H9 (cell line): ENCODE measurements at regions not wholly inside any gene's neighbourhood (a gene's known extent, or its start where the extent isn't known, plus 50 kb on each side); places are given as distances from the start of the nearest gene placed in this dataset.

Experiments used
- DNase-seq: peaks from one replicate; pipeline ENCODE4 v3.0.0-alpha.2; 2017
- H2AFZ ChIP-seq: one replicate; pipeline ENCODE4 v1.6.1; 2013; ENCODE audit warnings: mild to moderate bottlenecking, low read length, control low read depth, moderate library complexity
- H2AK5ac ChIP-seq: 2 replicates; pipeline ENCODE4 v1.6.1; 2013; ENCODE audit warnings: low read length, control low read depth, mixed read lengths; ENCODE audit not compliant: insufficient read length
- H2BK120ac ChIP-seq: one replicate; pipeline ENCODE4 v1.6.1; 2013; ENCODE audit warnings: low read depth, mild to moderate bottlenecking, low read length, control low read depth, inconsistent platforms; ENCODE audit not compliant: poor library complexity, severe bottlenecking
- H2BK12ac ChIP-seq: 2 replicates; pipeline ENCODE4 v1.6.1; 2013; ENCODE audit warnings: low read length, control low read depth, mixed read lengths, low read depth; ENCODE audit not compliant: insufficient read length
- H2BK15ac ChIP-seq: 2 replicates; pipeline ENCODE4 v1.6.1; 2013; ENCODE audit warnings: low read depth, low read length, control low read depth
- H2BK20ac ChIP-seq: one replicate; pipeline ENCODE4 v1.6.1; 2013; ENCODE audit warnings: low read depth, mild to moderate bottlenecking, low read length, control low read depth, inconsistent platforms; ENCODE audit not compliant: poor library complexity, severe bottlenecking
- H2BK5ac ChIP-seq: 2 replicates; pipeline ENCODE4 v1.6.1; 2013; ENCODE audit warnings: low read length, control low read depth, mixed read lengths; ENCODE audit not compliant: insufficient read length
- H3K14ac ChIP-seq: 2 replicates; pipeline ENCODE4 v1.6.1; 2013; ENCODE audit warnings: low read length, control low read depth; ENCODE audit not compliant: insufficient read depth
- H3K18ac ChIP-seq: 2 replicates; pipeline ENCODE4 v1.6.1; 2013; ENCODE audit warnings: low read depth, mild to moderate bottlenecking, mixed read lengths, low read length, control low read depth; ENCODE audit not compliant: insufficient read length
- H3K23ac ChIP-seq: 2 replicates; pipeline ENCODE4 v1.6.1; 2013; ENCODE audit warnings: low read length, control low read depth, mixed read lengths, low read depth; ENCODE audit not compliant: insufficient read length
- H3K23me2 ChIP-seq: 2 replicates; pipeline ENCODE4 v1.6.1; 2013; ENCODE audit warnings: low read depth, mild to moderate bottlenecking, mixed read lengths, low read length, control low read depth; ENCODE audit not compliant: insufficient read length, poor library complexity, severe bottlenecking
- H3K27ac ChIP-seq: 2 replicates; pipeline ENCODE4 v1.5.1; 2013; ENCODE audit warnings: low read length, control low read depth, mixed read lengths, low read depth; ENCODE audit not compliant: insufficient read length
- H3K27me3 ChIP-seq: 2 replicates; pipeline ENCODE4 v1.6.1; 2013; ENCODE audit warnings: low read length, control low read depth, inconsistent platforms; ENCODE audit not compliant: insufficient read depth
- H3K4ac ChIP-seq: 2 replicates; pipeline ENCODE4 v1.6.1; 2013; ENCODE audit warnings: low read depth, mild to moderate bottlenecking, control low read depth, inconsistent platforms, low read length, moderate library complexity
- H3K4me1 ChIP-seq: 2 replicates; pipeline ENCODE4 v1.6.1; 2013; ENCODE audit warnings: low read length, control low read depth, inconsistent platforms; ENCODE audit not compliant: insufficient read depth
- H3K4me2 ChIP-seq: 2 replicates; pipeline ENCODE4 v1.6.1; 2013; ENCODE audit warnings: low read length, control low read depth, mixed read lengths; ENCODE audit not compliant: insufficient read length, insufficient read depth
- H3K56ac ChIP-seq: 2 replicates; pipeline ENCODE4 v1.6.1; 2013; ENCODE audit warnings: low read depth, mild to moderate bottlenecking, mixed read lengths, low read length, control low read depth; ENCODE audit not compliant: insufficient read length
- H3K79me1 ChIP-seq: 2 replicates; pipeline ENCODE4 v1.6.1; 2013; ENCODE audit warnings: low read depth, mild to moderate bottlenecking, moderate library complexity, low read length, control low read depth, inconsistent platforms; ENCODE audit not compliant: insufficient read depth, poor library complexity, severe bottlenecking
- H3K79me2 ChIP-seq: 2 replicates; pipeline ENCODE4 v1.6.1; 2013; ENCODE audit warnings: low read length, control low read depth, inconsistent platforms; ENCODE audit not compliant: insufficient read depth
- H3K9ac ChIP-seq: 2 replicates; pipeline ENCODE4 v1.6.1; 2013; ENCODE audit warnings: low read length, control low read depth, mixed read lengths; ENCODE audit not compliant: insufficient read length; ENCODE audit errors: extremely low read depth
- H3K9me3 ChIP-seq: one replicate; pipeline ENCODE4 v1.6.1; 2013; ENCODE audit warnings: low read depth, low read length, inconsistent platforms; ENCODE audit not compliant: control insufficient read depth
- H3T11ph ChIP-seq: one replicate; pipeline ENCODE4 v1.6.1; 2013; ENCODE audit warnings: mild to moderate bottlenecking, low read length, control low read depth, inconsistent platforms
- H4K20me1 ChIP-seq: one replicate; pipeline ENCODE4 v1.6.1; 2013; ENCODE audit not compliant: control insufficient read depth, insufficient read length, insufficient read depth
- H4K5ac ChIP-seq: 2 replicates; pipeline ENCODE4 v1.6.1; 2013; ENCODE audit warnings: low read depth, mild to moderate bottlenecking, mixed read lengths, low read length, control low read depth; ENCODE audit not compliant: insufficient read length
- H4K8ac ChIP-seq: replicated peaks from 2 replicates; pipeline ENCODE4 v1.6.1; 2013; ENCODE audit warnings: low read length, control low read depth, mixed read lengths, low read depth; ENCODE audit not compliant: insufficient read length
- H4K91ac ChIP-seq: 2 replicates; pipeline ENCODE4 v1.6.1; 2013; ENCODE audit warnings: low read depth, mild to moderate bottlenecking, moderate library complexity, mixed read lengths, low read length, control low read depth; ENCODE audit not compliant: insufficient read length
- H3K27ac Mint-ChIP-seq, 3 experiments: 2 replicates in 2 of 3; 3 replicates in 1 of 3; pipeline ENCODE4 v1.8.0; 2020 to 2021; ENCODE audit warnings: mixed read lengths in 3 of 3, mild to moderate bottlenecking in 1 of 3, moderate library complexity in 1 of 3
- H3K27me3 Mint-ChIP-seq: 2 replicates; pipeline ENCODE4 v1.8.0; 2021; ENCODE audit warnings: low read depth, mild to moderate bottlenecking, moderate library complexity, mixed read lengths
- H3K36me3 Mint-ChIP-seq, 3 experiments: 2 replicates in 2 of 3; 3 replicates in 1 of 3; pipeline ENCODE4 v1.8.0; 2020 to 2021; ENCODE audit warnings: low read depth in 3 of 3, mixed read lengths in 3 of 3; ENCODE audit not compliant: insufficient read depth in 1 of 3
- H3K4me1 Mint-ChIP-seq, 2 experiments: 2 replicates each; pipeline ENCODE4 v1.8.0; 2020; ENCODE audit warnings: mixed read lengths in 2 of 2
- H3K4me3 Mint-ChIP-seq, 2 experiments: 2 replicates in 1 of 2; 3 replicates in 1 of 2; pipeline ENCODE4 v1.8.0; 2020 to 2021; ENCODE audit warnings: mild to moderate bottlenecking in 2 of 2, mixed read lengths in 2 of 2, moderate library complexity in 1 of 2
- H3K9me3 Mint-ChIP-seq, 2 experiments: 2 replicates in 1 of 2; 3 replicates in 1 of 2; pipeline ENCODE4 v1.8.0; 2020; ENCODE audit warnings: mild to moderate bottlenecking in 2 of 2, mixed read lengths in 2 of 2, moderate library complexity in 1 of 2
- CTCF ChIP-seq: fragments of 200-600 bp; sonication (generic); conservative IDR thresholded peaks from 3 replicates; pipeline ENCODE4 v1.8.0; 2021; ENCODE audit warnings: antibody characterized with exemption, mild to moderate bottlenecking
- WGBS: extraction: QIAGEN DNeasy Blood & Tissue Kit; methylation state at CpG from one replicate; pipeline ENCODE4 v1.1.7; 2013; ENCODE audit warnings: missing lambda C conversion rate, low lambda C conversion rate, mixed read lengths; ENCODE audit not compliant: insufficient read length; ENCODE audit errors: extremely low coverage; 5-methylcytosine and 5-hydroxymethylcytosine counted together

- no CpG with 5 or more reads among the region's 3 CpGs for WGBS
- Mint-ChIP-seq H3K36me3 (no peaks in the 10 kb centered on the region), H3K4me3 (no peak overlapping the region), H3K4me1 (peaks cover 4 to 6% of the 10 kb centered on the region in 2 experiments; a peak in 3 of 4 replicates), H3K27me3 (no peaks in the 10 kb centered on the region), H3K27ac (no peak overlapping the region), H3K9me3 (no peaks in the 10 kb centered on the region)
- Histone ChIP-seq H4K8ac (no peak overlapping the region), H3K4me2 (no peak overlapping the region), H2BK20ac (no peak overlapping the region), H3T11ph (no peak overlapping the region), H4K91ac (no peak overlapping the region), H3K56ac (no peak overlapping the region), H3K4me1 (no peaks in the 10 kb centered on the region), H3K79me2 (no peaks in the 10 kb centered on the region), H4K5ac (no peak overlapping the region), H3K4ac (no peak overlapping the region), H2BK15ac (no peak overlapping the region), H3K23me2 (no peaks in the 10 kb centered on the region), H3K79me1 (no peaks in the 10 kb centered on the region), H3K27ac (no peak overlapping the region), H3K14ac (no peak overlapping the region), H4K20me1 (no peaks in the 10 kb centered on the region), H2BK5ac (no peak overlapping the region), H3K27me3 (no peaks in the 10 kb centered on the region), H3K9me3 (no peaks in the 10 kb centered on the region), H2BK12ac (no peak overlapping the region), H3K23ac (no peak overlapping the region), H2AK5ac (no peak overlapping the region), H2AFZ (no peak overlapping the region), H3K18ac (no peak overlapping the region), H3K9ac (no peak overlapping the region), H2BK120ac (no peak overlapping the region)
- DNase-seq = no peak
- no peak for TF ChIP-seq CTCF
Observed at GRCh38 chr12:63075376-63076060, 75.5 kb downstream of the AVPR1A start.
